ENCODE measurements at regions not wholly inside any gene's neighbourhood (a gene's known extent, or its start where the extent isn't known, plus 50 kb on each side); places are given as distances from the start of the nearest gene placed in this dataset.

- H3K4me3 ChIP-seq = no peak overlapping the region
- no peaks in the 10 kb centered on the region for H3K9me3 ChIP-seq
- H3K27me3 ChIP-seq = no peaks in the 10 kb centered on the region
- no peak overlapping the region for H3K27ac ChIP-seq
- no peaks in the 10 kb centered on the region for H3K4me1 ChIP-seq
- TF ChIP-seq CTCF (IDR thresholded peaks at IDR 0.05) (peak in 1 of 6 experiments; percentile 13), POLR2A (IDR thresholded peaks at IDR 0.05) (no peak)
- H3K36me3 ChIP-seq = no peaks in the 10 kb centered on the region
- no peak for DNase-seq
These were observed 63.8 kb downstream of the CPN2 start for GRCh38 chr3:194287374-194287773.

- Histone ChIP-seq H3K4me3 (no peak overlapping the region), H3K36me3 (no peaks in the 10 kb centered on the region), H3K4me1 (no peaks in the 10 kb centered on the region), H3K27ac (no peak overlapping the region), H3K27me3 (no peaks in the 10 kb centered on the region), H3K9me3 (no peaks in the 10 kb centered on the region)
- TF ChIP-seq CTCF (IDR thresholded peaks at IDR 0.05) (no peak), POLR2A (IDR thresholded peaks at IDR 0.05) (no peak)
- no peak for DNase-seq
These were observed 63.0 kb downstream of the CPN2 start for GRCh38 chr3:194287977-194288706.
